Epidermal melanocyte (primary cell): ENCODE measurements at regions not wholly inside any gene's neighbourhood (a gene's known extent, or its start where the extent isn't known, plus 50 kb on each side); places are given as distances from the start of the nearest gene placed in this dataset.

ENCODE experiments used
- DNase-seq: peaks from one replicate; pipeline ENCODE4 v3.0.0; 2011; ENCODE audit warnings: low spot score; ENCODE audit not compliant: insufficient read length

DNA sequence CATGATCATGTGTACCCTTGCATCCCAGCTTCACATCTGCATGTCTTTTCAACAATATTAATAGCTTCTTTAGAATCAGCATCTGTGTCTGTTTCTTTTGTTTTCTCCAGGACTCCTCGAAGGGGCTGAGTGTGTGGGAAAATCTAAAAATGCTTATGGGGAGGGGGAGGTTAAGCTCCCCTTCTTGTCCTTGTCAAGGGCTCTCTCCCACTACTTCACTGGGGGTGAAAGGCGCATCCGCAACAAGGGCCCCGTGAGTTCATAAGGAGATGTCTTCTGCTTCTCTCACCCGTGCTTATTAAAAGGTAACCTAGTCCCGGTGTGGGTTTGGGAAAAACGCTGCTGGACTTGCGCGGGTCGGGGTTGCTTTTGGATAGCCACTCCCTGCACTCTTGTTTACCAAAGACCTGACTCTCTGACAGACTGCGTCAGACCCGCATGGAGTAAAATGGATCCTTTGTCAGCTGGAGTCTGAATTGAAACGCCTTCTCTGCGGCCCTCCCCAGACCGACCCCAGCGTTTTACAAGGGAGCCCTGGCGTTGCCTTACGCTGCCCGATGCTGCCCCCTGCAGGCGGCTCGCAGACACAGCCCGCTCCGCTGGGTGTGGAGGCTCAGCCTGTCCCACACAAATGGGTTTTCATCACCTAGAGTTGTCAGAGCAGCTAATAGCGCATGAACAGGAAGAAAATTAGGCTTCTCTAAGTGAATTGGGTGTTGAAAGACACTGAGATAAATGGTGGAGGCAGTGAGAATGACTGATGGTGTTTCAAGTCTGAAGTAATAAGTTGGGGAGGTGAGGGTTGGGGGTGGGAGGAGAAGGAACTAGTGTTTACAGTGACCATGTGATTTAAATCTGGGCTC, 53.8 kb downstream of the IER5 start:
- DNase-seq, result peak; percentile 76

DNA sequence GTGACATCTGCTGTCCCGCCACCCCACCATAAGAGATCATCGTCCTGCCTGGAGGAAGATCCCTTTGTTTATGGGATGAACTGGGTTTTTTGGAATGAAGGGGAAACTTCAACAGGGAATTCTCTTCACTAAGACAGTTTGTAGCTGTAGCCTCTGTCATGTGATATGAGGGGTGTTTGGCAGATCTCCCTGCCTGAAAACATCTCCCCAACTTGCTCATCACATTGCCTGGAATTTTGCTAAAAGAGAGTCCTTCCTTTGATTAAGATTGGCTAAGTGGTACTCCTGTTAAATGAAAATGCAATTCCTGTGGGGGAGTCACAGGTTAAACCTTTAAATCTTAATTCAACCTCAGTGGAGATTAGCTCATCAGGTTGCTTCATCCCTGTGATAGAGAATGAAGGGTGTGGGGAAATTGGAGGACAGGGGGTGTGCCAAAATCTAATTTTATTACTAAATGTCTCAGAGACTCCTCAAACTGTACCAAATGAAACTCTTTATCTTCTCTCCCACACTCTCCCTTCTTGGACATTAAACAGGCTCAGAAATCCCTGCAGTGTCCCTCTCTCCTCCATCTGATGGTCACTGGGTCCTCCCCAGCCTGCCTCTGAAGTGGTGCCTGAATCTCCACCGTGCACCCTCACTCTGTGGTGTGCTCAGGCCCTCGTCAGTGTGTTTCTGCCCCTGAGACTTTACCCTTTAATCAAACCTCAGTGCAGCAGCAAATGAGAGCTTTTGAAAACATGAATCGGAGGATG, 54.8 kb downstream of the IER5 start:
- no peak for DNase-seq

- no peak for DNase-seq
Observed at GRCh38 chr1:181144238-181144637, 55.7 kb downstream of the IER5 start.

GRCh38 chr1:181148636-181149035, 60.1 kb downstream of the IER5 start:
- no peak for DNase-seq

DNA sequence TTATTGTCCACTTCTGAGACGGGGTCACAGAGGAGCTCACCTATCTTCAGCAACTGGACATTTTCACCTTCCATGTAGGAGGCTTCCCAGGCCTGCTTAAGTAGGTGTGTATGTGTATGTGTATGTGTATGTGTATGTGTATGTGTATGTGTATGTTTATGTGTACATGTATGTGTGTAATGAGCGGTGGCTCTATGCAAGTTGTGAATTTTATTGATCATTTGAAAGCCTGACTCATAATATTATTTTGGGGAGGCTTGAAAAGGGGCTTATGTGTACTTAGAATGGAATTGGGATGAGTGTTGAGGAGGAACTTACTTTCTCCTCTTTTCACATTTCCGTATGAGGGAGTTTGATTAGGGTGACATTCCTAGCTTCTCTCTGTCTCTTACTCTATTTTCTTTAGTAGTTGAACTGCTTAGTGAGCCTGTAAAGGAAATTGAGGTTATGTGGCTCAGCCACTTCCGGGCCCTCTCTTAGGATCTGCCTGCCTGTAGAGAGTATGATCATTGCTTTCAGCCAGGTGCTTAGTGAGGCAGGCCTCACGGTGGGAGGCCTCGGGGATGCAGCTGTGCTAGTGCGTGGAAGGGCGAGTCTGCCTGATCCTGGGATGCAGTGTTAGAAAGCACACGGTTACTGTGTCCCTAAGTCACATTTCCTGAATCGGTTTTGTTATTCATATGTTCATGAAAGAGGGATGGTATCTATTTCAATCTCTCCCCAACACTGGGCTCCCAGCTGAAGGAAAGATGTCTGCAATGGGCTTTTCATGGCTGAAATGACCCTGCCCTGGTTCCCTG, 61.0 kb downstream of the IER5 start:
- no peak for DNase-seq

DNA sequence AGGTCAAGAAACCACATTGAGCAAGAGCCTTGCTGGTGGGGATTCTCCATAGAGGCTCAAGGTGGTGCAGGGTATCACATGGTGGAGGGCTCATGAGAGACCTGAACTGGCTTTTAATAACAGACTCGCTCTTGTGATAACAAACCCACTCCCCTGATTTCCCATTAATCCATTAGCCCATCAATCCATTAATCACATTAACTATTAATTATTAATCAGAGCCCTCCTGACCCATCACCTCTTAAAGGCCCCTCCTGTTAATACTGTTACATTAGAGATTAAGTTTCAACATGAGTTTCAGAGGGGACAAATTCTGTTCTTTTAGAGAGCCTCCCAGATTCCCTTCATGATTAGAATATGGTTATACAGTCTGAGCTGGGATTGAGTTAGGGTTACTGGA, 61.8 kb downstream of the IER5 start:
- no peak for DNase-seq

DNA sequence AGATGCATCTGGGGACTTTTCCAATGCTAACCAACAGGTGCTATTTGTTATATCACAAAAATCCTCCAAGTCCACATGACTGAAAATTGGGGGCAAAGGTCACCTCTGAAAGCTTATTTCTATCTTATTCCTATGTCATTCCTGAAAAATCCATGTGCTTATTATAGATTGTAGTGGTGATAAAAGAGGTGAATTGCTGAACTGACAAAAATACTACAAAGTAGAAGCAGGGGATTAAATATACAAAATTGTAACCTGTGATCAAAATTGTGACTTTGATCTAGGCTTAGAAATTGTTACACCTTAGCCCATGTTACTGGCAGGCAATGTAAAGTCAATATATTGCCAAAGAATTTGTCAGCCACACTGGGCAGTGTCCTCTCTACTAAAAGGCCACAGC, 62.3 kb downstream of the IER5 start:
- no peak for DNase-seq

GRCh38 chr1:181151378-181152326, 63.2 kb downstream of the IER5 start:
- no peak for DNase-seq

- peak; percentile 59 for DNase-seq
Observed at GRCh38 chr1:181152892-181153633, 64.6 kb downstream of the IER5 start.

DNA sequence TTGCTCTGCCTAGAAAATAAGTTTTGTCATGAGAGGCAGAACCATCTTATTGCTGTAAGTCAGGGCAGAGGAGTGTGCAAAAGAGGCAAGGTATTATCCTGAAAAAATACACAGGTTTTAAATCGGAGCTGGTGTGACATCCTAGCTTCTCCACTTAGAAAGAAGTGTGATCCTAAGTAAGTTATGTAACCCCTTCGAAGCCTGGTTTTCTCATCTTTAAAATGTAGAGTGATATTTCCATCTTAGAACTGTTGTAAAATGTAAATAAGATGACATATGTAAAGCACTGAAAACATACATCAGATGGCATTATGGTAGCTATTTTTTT, 65.1 kb downstream of the IER5 start:
- DNase-seq, result no peak

DNA sequence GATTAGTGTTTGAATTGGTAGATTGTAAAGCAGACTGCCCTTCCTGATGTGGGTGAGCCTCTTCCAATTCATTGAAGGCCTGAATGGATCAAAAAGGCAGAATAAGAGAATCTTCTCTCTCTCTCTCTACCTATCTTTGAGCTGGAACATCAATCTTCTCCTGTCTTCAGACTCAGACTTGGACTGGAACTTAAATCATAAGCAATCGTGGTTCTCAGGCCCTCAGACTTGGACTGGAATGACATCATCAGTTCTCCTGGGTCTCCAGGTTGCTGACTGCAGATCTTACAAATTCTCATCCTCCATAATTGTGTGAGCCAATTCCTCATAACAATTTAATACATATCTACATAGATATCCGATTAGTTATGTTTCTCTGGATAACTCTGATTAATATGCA, 66.8 kb downstream of the IER5 start:
- no peak for DNase-seq

DNA sequence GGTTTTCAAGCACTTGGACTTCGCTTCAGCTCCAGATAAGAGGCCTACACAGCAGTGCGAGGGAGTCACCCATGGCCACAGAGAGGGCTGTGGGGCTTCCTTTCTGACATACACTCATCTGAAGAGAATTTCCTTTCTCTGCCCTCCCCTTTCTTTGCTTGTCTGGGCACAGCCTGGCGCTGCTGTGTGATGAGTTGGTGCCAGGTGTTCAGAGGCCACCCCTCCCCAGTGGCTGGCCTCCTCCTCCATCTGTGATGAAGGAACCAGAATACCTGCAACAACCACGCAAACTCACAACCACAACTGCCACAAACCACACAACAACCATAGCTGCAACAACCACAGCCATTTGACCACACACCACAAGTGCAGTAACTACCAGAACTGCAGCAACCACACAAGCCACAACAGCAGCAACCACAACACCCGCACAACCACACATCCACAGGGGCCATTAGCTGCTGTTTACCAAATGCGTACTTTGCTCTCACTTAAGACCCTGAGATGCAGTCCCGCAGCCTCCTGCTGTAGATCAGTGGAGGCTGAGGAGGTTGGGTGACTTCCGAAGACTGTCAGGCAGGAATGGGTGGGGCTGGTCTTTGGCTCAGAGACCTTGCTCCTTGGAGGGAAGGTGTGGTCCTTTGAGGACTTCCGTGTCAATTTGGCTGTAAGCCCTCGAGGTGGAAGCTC, 71.1 kb downstream of the IER5 start:
- no peak for DNase-seq

- DNase-seq, result no peak
Observed at GRCh38 chr1:181160322-181160721, 71.8 kb downstream of the IER5 start.

- no peak for DNase-seq
Observed at GRCh38 chr1:181160998-181161870, 72.7 kb downstream of the IER5 start.

DNA sequence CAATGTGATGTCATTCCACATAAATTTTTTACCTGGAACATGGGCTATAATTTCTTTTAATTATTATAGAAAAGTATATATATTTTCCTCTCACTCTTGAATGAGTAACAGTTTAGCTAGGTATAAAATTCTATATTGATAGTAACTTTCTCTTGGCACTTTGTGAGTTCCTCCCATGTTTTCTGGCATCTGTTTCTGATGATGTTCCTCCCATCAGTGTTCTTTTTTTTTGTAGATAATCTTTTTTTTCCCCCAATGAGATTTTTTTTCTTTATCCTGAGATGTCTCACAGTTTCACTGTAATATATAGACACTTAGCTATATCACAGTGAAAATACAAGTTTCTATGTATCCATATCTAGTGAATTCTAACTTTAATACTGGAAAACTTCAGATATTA, 75.2 kb downstream of the IER5 start:
- no peak for DNase-seq

- peak; percentile 50 for DNase-seq
Observed at GRCh38 chr1:181166377-181167196, 78.1 kb downstream of the IER5 start.

DNA sequence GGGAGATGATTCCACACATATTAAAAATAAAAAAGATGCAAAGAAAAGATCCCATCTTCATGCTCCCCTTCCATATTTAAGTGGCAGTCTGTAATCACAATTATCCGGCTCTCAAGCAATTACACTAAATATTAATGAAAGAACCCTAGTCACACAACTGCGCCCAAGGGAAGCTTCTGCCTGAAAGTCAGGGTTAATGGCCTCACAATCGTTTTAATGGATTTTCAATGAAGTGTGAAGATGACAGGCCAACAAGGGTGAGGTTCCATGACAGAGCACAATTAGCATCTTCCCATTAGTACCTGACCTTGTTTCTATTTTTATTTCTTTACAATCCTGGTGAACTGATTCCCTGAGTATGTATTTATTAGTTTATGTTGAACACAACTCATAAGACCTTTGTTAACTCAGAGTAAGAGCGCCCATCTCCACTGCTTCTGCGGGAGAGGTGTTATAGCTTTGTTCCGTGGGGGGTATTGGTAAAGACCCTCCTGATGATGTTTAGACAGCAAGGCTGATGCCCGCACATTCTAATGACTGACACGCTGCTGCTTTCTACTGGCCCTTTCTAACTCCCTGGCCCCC, 80.9 kb downstream of the IER5 start:
- DNase-seq, result no peak
